GM12878 (cell line): ENCODE measurements at regions not wholly inside any gene's neighbourhood (a gene's known extent, or its start where the extent isn't known, plus 50 kb on each side); places are given as distances from the start of the nearest gene placed in this dataset.
"Not testable (repeated sequence)": the region's sequence is repeated elsewhere in the genome, so short reads cannot be mapped to it uniquely, and the experiment has no call there.

ENCODE experiments used
- ATAC-seq: fragments of 200-7000 bp; cut with Tn5 transposase; 3 replicates; pipeline ENCODE4 v1.9.1; 2020; ENCODE audit warnings: mild to moderate bottlenecking, moderate library complexity
- BruUV-seq: library from RNA; stranded (reverse); fragments of 400-500 nt; replicated peaks from 2 replicates; lab custom pipeline; 2021; lab: Mats Ljungman, UMichigan
- CTCF ChIA-PET: fragments of 300-600 bp; sonication (Branson Sonifier 250); formaldehyde crosslinking; extraction: SDS; loops from one replicate; lab custom pipeline; 2021; ENCODE audit warnings: inconsistent platforms; lab: Yijun Ruan, JAX
- POLR2A ChIA-PET: fragments of 350-600 bp; formaldehyde crosslinking; extraction: SDS; loops from one replicate; lab custom pipeline; 2021; ENCODE audit warnings: inconsistent platforms; lab: Charles Lee
- RAD21 ChIA-PET: fragments of 300-600 bp; sonication (Branson Sonifier 250); formaldehyde crosslinking; loops from one replicate; lab custom pipeline; 2023; ENCODE audit warnings: antibody characterized with exemption; ENCODE audit not compliant: unreplicated experiment; lab: Charles Lee
- SMC1A ChIA-PET: fragments of 300-600 bp; sonication (Branson Sonifier 250); formaldehyde crosslinking; loops from one replicate; lab custom pipeline; 2023; ENCODE audit not compliant: unreplicated experiment, uncharacterized antibody; lab: Charles Lee
- DNase-seq: peaks from one replicate; pipeline ENCODE4 v3.0.0-alpha.2; 2011; ENCODE audit warnings: low read depth, low spot score
- FAIRE-seq: peaks from 3 replicates; lab custom pipeline; 2011; peaks lifted over from hg19 to GRCh38; lab: Jason Lieb, UNC
- H2AFZ ChIP-seq: 2 replicates; pipeline ENCODE4 v1.6.0; 2011; ENCODE audit warnings: low read depth, low read length, control low read depth; ENCODE audit not compliant: control insufficient read depth
- H3K27ac ChIP-seq: 2 replicates; pipeline ENCODE4 v1.5.1; 2011; ENCODE audit warnings: control low read depth; ENCODE audit not compliant: control insufficient read depth, insufficient read depth
- H3K27me3 ChIP-seq, 2 experiments: replicated peaks in 1 of 2; 2 replicates each; pipeline versions ENCODE4 v1.6.0 to v1.6.1; 2011; ENCODE audit warnings: low read length in 1 of 2; ENCODE audit not compliant: control insufficient read depth in 2 of 2, insufficient read depth in 2 of 2
- H3K36me3 ChIP-seq, 2 experiments: 2 replicates each; pipeline ENCODE4 v1.5.1; 2011; ENCODE audit warnings: low read length in 1 of 2; ENCODE audit not compliant: control insufficient read depth in 2 of 2, insufficient read depth in 2 of 2
- H3K4me1 ChIP-seq: 2 replicates; pipeline ENCODE4 v1.6.1; 2011; ENCODE audit warnings: mild to moderate bottlenecking, low read length, moderate library complexity, mixed read lengths; ENCODE audit not compliant: control insufficient read depth, insufficient read depth
- H3K4me2 ChIP-seq: 2 replicates; pipeline ENCODE4 v1.6.0; 2011; ENCODE audit warnings: control low read depth; ENCODE audit not compliant: control insufficient read depth, insufficient read depth
- H3K4me3 ChIP-seq: fragments of 200-600 bp; sonication (generic); 2 replicates; pipeline ENCODE4 v1.5.1; 2016
- H3K79me2 ChIP-seq: 2 replicates; pipeline ENCODE4 v1.6.0; 2011; ENCODE audit warnings: low read length; ENCODE audit not compliant: control insufficient read depth, insufficient read depth
- H3K9ac ChIP-seq: 2 replicates; pipeline ENCODE4 v1.8.0; 2011; ENCODE audit warnings: low read length, control low read depth, mixed read lengths; ENCODE audit not compliant: control insufficient read depth, insufficient read depth
- H3K9me3 ChIP-seq: replicated peaks from 3 replicates; pipeline ENCODE4 v1.5.1; 2011; ENCODE audit warnings: mild to moderate bottlenecking, low read length; ENCODE audit not compliant: control insufficient read depth, insufficient read depth
- H4K20me1 ChIP-seq: 2 replicates; pipeline ENCODE4 v1.6.0; 2011; ENCODE audit not compliant: control insufficient read depth, insufficient read depth
- BHLHE40 ChIP-seq, 2 experiments: fragments of 450-650 bp in 1 of 2; IDR thresholded peaks; 2 replicates each; pipeline ENCODE4 v1.6.1; 2011 to 2017; ENCODE audit warnings: low read depth in 2 of 2, borderline replicate concordance in 1 of 2, improper control_type of control experiment in 1 of 2, low read length in 1 of 2, mild to moderate bottlenecking in 1 of 2
- CREM ChIP-seq: IDR thresholded peaks from 2 replicates; pipeline ENCODE4 v1.6.1; 2014; ENCODE audit warnings: antibody characterized with exemption, low read depth
- HDAC2 ChIP-seq: fragments of 200-600 bp; sonication (generic); IDR thresholded peaks from 2 replicates; pipeline ENCODE4 v1.6.1; 2017
- MTA2 ChIP-seq: fragments of 450-650 bp; IDR thresholded peaks from 2 replicates; pipeline ENCODE4 v1.6.1; 2016; ENCODE audit warnings: low read depth, mild to moderate bottlenecking, moderate library complexity
- RB1 ChIP-seq: fragments of 450-650 bp; formaldehyde crosslinking; IDR thresholded peaks from 2 replicates; pipeline ENCODE4 v1.6.1; 2017; ENCODE audit warnings: mild to moderate bottlenecking, borderline replicate concordance
- RELB ChIP-seq: fragments of 450-650 bp; IDR thresholded peaks from 2 replicates; pipeline ENCODE4 v1.6.1; 2017; ENCODE audit warnings: low read depth, mild to moderate bottlenecking, moderate library complexity
- SREBF1 ChIP-seq: IDR thresholded peaks from 2 replicates; pipeline ENCODE4 v1.6.1; 2012; ENCODE audit warnings: mild to moderate bottlenecking, low read length
- STAT1 ChIP-seq: fragments of 450-650 bp; conservative IDR thresholded peaks from 2 replicates; pipeline ENCODE4 v1.6.1; 2014; ENCODE audit warnings: antibody characterized with exemption, mild to moderate bottlenecking
- ZBTB33 ChIP-seq: fragments of 450-650 bp; IDR thresholded peaks from 2 replicates; pipeline ENCODE4 v1.6.1; 2017; ENCODE audit warnings: mild to moderate bottlenecking
- ZNF207 ChIP-seq: fragments of 450-650 bp; IDR thresholded peaks from 2 replicates; pipeline ENCODE4 v1.6.1; 2014; ENCODE audit warnings: antibody characterized with exemption, mild to moderate bottlenecking, borderline replicate concordance
- WGBS: methylation state at CpG from one replicate; pipeline ENCODE4 v1.1.6; 2016; ENCODE audit warnings: low lambda C conversion rate; ENCODE audit not compliant: insufficient replicate concordance, insufficient coverage; ENCODE audit errors: missing lambda C conversion rate; 5-methylcytosine and 5-hydroxymethylcytosine counted together
- in situ Hi-C: fragments of 300-500 bp; cut with MboI; formaldehyde crosslinking; loops from 9 replicates; pipeline ENCODE4 v1.14.3; 2018; ENCODE audit warnings: mixed read lengths
- intact Hi-C: fragments of 100-400 bp; cut with micrococcal nuclease; formaldehyde crosslinking; loops from one replicate; pipeline ENCODE4 v1.14.2; 2022; ENCODE audit not compliant: unreplicated experiment

DNA sequence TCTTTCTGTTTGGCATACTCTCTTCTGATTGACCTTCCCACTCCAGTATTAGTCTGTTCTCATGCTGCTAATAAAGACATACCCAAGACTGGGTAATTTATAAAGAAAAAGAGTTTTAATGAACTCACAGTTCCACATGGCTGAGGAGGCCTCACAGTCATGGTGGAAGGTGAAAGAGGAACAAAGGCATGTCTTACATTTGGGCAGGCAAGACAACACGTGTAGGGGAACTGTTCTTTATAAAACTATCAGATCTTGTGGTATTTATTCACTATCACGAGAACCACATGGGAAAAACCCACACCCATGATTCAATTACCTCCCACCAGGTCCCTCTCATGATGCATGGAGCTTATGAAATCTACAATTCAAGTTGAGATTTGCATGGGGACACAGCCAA is 767.3 kb downstream of the ZBBX start:
- H3K36me3 ChIP-seq, BruUV-seq, H3K4me2 ChIP-seq, H4K20me1 ChIP-seq, H3K9ac ChIP-seq, H3K27ac ChIP-seq, DNase-seq, H3K79me2 ChIP-seq, POLR2A ChIA-PET, intact Hi-C loops, RAD21 ChIA-PET, H3K4me1 ChIP-seq, FAIRE-seq, H3K9me3 ChIP-seq, in situ Hi-C loops, H3K4me3 ChIP-seq, H3K27me3 ChIP-seq, H2AFZ ChIP-seq: not testable (repeated sequence)
- 0% methylated on average over 2 of the region's 2 CpGs for WGBS
- peak; percentile 59 for ATAC-seq
- ChIA-PET SMC1A (interaction anchor here (0.7 to 1.6 kb wide), 2 partner anchors 17 to 122 kb away, joined by 3 to 4 read pairs; no protein-coding TSS in a partner anchor), CTCF (interaction anchor here (0.7 kb wide), 1 partner anchor 8 kb away, joined by 3 read pairs; no protein-coding TSS in a partner anchor)
- TF ChIP-seq BHLHE40 (IDR thresholded peaks at IDR 0.05; ENCODE audit: borderline replicate concordance in 1 of 2, low read depth in 2 of 2, low read length in 1 of 2) (peak in 1 of 2 experiments; percentile 72; a peak in 2 of 4 replicates), RELB (peak; percentile 33; the same call in 1 of the 2 replicates), MTA2 (peak; percentile 72; the same call in 1 of the 2 replicates)

- POLR2A ChIA-PET = no interaction called here
- no peak for TF ChIP-seq RB1
- no peak for TF ChIP-seq HDAC2
- TF ChIP-seq ZNF207 = no peak
- TF ChIP-seq SREBF1 = no peak
- TF ChIP-seq STAT1 = no peak
- TF ChIP-seq CREM = no peak
- TF ChIP-seq ZBTB33 = no peak
- TF ChIP-seq BHLHE40 (IDR thresholded peaks at IDR 0.05; ENCODE audit: borderline replicate concordance in 1 of 2, low read depth in 2 of 2, low read length in 1 of 2) = no peak
- no peak for FAIRE-seq
Measured at GRCh38 chr3:166607933-166608521, 770.8 kb upstream of the BCHE start.

More at GRCh38 chr3:166607933-166608521, 770.8 kb upstream of the BCHE start:
- ChIA-PET CTCF (no interaction called here), RAD21 (no interaction called here), SMC1A (interaction anchor here (1.0 kb wide), 1 partner anchor 9 kb away, joined by 3 read pairs; no protein-coding TSS in a partner anchor)
- no peaks in the 10 kb centered on the region for H3K79me2 ChIP-seq
- H2AFZ ChIP-seq = no peak overlapping the region
- no peak for DNase-seq
- no peaks in the 10 kb centered on the region for H3K36me3 ChIP-seq
- no peak for ATAC-seq
- in situ Hi-C loops (no loop called here), intact Hi-C loops (no loop called here)
- H3K27me3 ChIP-seq = no peaks in the 10 kb centered on the region
- H3K4me3 ChIP-seq = no peak overlapping the region
- no peak overlapping the region for H3K27ac ChIP-seq
- no peaks in the 10 kb centered on the region for H4K20me1 ChIP-seq
- H3K9ac ChIP-seq = no peak overlapping the region
- no peaks in the 10 kb centered on the region for H3K4me1 ChIP-seq
- no peak overlapping the region for H3K4me2 ChIP-seq
- H3K9me3 ChIP-seq = no peaks in the 10 kb centered on the region
- 0% methylated on average over 1 of the region's 1 CpG for WGBS
- BruUV-seq = no TSS peak
